GM10248 (cell line): ENCODE measurements at regions not wholly inside any gene's neighbourhood (a gene's known extent, or its start where the extent isn't known, plus 50 kb on each side); places are given as distances from the start of the nearest gene placed in this dataset.

ENCODE experiments used
- CTCF ChIA-PET: fragments of 300-600 bp; sonication (Branson Sonifier 250); formaldehyde crosslinking; extraction: SDS; loops from one replicate; lab custom pipeline; 2021; ENCODE audit warnings: antibody characterized with exemption; lab: Yijun Ruan, JAX
- POLR2A ChIA-PET: fragments of 350-650 bp; sonication (Branson Sonifier 250); formaldehyde crosslinking; extraction: SDS; loops from one replicate; lab custom pipeline; 2020; ENCODE audit warnings: antibody characterized with exemption; lab: Yijun Ruan, JAX
- DNase-seq: peaks from one replicate; pipeline ENCODE4 v3.0.0; 2012; ENCODE audit errors: extremely low spot score
- TF ChIP-seq, protein P1 (sequence below): IDR thresholded peaks from 2 replicates; pipeline ENCODE4 v1.5.1; 2012; ENCODE audit warnings: mild to moderate bottlenecking, low read depth; ENCODE audit errors: extremely low read depth, missing control alignments, control extremely low read depth

GRCh38 chr12:78600541-78600940 lies 264.0 kb upstream of the SYT1 start:
- ChIA-PET POLR2A (no interaction called here), CTCF (no interaction called here)
- DNase-seq, result no peak
- TF ChIP-seq, protein P1, sequence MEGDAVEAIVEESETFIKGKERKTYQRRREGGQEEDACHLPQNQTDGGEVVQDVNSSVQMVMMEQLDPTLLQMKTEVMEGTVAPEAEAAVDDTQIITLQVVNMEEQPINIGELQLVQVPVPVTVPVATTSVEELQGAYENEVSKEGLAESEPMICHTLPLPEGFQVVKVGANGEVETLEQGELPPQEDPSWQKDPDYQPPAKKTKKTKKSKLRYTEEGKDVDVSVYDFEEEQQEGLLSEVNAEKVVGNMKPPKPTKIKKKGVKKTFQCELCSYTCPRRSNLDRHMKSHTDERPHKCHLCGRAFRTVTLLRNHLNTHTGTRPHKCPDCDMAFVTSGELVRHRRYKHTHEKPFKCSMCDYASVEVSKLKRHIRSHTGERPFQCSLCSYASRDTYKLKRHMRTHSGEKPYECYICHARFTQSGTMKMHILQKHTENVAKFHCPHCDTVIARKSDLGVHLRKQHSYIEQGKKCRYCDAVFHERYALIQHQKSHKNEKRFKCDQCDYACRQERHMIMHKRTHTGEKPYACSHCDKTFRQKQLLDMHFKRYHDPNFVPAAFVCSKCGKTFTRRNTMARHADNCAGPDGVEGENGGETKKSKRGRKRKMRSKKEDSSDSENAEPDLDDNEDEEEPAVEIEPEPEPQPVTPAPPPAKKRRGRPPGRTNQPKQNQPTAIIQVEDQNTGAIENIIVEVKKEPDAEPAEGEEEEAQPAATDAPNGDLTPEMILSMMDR, result no peak

DNA sequence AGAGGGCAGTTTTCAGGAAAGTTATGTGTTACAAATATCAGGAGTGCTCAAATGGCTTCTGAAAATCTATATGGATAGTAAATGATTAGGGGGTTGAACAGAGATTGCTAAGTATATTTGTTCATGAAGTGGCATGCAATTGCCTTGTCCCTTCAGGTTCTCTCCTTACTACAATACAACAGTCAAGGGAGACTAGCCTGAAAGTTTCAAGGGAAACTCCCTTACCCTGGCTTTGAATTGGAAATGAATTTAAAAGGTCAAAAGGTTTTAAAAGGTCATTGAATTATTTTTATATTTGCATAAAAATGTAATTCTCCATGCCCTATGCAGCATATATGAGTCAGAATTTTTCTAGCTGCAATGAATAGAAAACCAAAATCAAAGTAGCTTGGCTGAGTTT lies 253.1 kb upstream of the SYT1 start:
- DNase-seq, result no peak
- POLR2A ChIA-PET, result no interaction called here
- TF ChIP-seq, protein P1, result no peak
- CTCF ChIA-PET, result interaction anchor here (0.7 to 1.3 kb wide), 2 partner anchors 12 to 424 kb away, joined by 3 read pairs; no protein-coding TSS in a partner anchor

- POLR2A ChIA-PET, result no interaction called here
- CTCF ChIA-PET, result interaction anchor here (0.7 to 1.3 kb wide), 2 partner anchors 11 to 423 kb away, joined by 3 read pairs; no protein-coding TSS in a partner anchor
- DNase-seq, result no peak
- TF ChIP-seq, protein P1, result no peak
Observed at GRCh38 chr12:78612190-78612589, 252.4 kb upstream of the SYT1 start.

GRCh38 chr12:78617683-78618082 lies 246.9 kb upstream of the SYT1 start:
- POLR2A ChIA-PET, result no interaction called here
- TF ChIP-seq, protein P1, result no peak
- CTCF ChIA-PET, result interaction anchor here (1.3 kb wide), 1 partner anchor 23 kb away, joined by 3 read pairs; no protein-coding TSS in a partner anchor
- DNase-seq, result no peak

DNA sequence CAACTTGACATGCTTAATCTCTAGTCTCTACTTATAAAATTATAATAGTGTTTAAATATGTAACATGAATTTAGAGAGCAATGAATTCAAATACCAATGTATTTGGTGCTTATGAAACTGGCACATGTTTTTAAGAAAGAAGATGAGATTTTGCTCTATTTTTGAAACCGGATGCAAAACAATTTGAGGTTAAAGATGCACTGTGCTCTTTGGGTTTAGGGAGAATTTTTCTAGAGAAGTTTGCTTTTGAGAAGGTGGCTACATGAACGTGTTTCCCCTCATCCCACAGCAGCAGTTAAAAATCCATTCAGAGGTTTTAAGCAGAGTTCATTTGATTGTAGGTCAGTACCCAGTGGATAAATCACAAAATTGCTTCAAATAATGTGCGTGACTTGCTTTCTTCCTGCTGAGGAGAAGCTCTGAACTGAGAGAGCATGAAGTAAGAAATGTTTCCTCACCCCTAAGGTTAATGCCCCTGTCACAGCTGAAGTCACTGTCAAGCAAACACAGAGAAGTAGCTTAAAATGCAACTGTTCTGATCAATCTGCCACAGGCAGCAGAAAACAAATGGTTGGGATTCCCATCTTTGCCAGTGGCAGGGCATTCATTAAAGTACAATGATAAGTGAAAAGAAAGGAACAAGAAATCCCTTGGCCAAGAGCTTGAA lies 241.9 kb upstream of the SYT1 start:
- CTCF ChIA-PET, result interaction anchor here (1.3 to 1.5 kb wide), 2 partner anchors 11 to 23 kb away, joined by 3 read pairs; no protein-coding TSS in a partner anchor
- TF ChIP-seq, protein P1, result no peak
- DNase-seq, result no peak
- POLR2A ChIA-PET, result no interaction called here

DNA sequence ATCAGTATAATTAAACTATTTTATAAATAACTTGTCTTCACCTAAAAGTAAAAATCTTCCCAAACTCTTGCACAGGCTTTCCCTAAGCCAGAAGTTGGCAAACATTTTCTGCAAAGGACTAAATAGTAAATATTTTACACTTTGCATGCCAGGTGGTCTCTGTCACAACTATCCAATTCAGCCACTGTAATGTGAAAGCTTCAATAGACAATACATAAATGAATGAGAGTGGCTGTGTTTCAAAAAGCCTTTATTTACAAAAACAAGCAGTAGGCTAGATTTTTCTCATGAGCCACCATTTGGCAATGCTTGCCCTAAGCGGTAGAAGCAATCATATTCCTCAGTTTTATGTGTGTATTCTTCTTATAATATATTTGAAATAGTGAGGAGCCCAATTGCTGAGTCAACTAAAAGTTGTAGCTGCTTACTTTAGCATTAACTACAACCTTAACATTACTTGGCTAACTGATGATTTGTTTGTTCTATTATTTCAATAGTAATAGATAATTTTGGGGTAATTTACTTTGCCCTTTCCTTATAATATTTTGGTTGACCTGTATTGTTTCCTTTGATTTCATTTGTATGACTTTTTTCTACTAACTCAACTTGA lies 236.0 kb upstream of the SYT1 start:
- DNase-seq, result no peak
- TF ChIP-seq, protein P1, result no peak
- ChIA-PET POLR2A (no interaction called here), CTCF (interaction anchor here (0.9 kb wide), 1 partner anchor 9 kb away, joined by 3 read pairs; no protein-coding TSS in a partner anchor)
